Effector CD8-positive, alpha-beta T cell (primary cell): ENCODE measurements at regions not wholly inside any gene's neighbourhood (a gene's known extent, or its start where the extent isn't known, plus 50 kb on each side); places are given as distances from the start of the nearest gene placed in this dataset.

Experiments
- DNase-seq: peaks from one replicate; lab custom pipeline; 2025; lab: John Stamatoyannopoulos, UW

DNA sequence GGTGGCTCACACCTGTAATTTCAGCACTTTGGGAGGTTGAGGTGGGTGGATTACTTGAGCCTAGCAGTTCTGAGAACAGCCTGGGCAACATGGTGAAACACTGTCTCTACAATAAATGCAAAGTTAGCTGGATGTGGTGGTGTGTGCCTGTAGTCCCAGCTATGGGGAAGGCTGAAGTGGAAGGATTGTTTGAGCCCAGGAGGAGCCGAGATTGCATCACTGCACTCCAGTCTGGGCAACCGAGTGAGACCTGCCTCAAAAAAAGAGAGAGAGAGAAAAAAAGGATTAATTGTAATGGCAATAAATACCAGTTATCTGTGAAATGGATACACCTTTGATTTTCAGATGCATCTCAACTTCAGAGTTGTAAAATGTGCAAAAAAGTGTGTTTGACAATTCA, 58.8 kb downstream of the SPRY1 start:
- DNase-seq = no peak

DNA sequence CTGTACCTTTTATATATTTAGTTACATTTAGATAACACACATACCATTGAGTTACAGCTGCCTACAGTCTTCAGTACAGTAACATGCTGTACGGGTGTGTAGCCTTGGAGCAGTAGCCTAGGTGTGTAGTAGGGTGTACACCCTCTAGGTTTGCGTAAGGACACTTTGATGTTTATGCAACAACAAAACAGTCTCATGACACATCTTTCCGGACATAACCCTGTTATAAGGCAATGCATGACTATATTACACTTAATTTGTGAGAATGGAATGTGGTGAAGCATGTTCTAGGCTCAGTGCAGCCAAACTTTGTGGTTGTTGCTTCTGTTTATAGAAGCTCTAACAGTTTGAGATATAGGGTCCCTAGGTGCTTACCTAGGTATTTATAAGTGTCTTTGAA, 65.4 kb downstream of the SPRY1 start:
- no peak for DNase-seq

DNA sequence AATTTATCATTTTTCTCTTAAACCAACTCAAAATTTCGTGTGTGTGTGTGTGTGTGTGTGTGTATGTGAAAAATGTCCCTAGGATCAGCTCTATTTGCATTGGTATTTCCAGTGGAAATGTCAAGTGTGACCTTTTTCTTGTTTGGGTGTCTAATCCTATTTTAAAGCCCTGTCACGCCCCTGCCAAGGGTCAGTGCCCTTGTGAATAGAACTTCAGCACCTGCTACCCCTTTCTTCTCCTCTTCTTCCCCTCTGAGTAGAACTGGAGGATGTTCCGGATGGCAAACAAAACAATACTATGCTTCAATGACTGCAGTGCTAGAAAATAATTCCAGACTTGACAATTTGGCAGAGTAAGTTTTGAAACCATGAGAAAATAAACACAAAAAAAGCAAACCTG, 67.3 kb downstream of the SPRY1 start:
- DNase-seq = no peak

DNA sequence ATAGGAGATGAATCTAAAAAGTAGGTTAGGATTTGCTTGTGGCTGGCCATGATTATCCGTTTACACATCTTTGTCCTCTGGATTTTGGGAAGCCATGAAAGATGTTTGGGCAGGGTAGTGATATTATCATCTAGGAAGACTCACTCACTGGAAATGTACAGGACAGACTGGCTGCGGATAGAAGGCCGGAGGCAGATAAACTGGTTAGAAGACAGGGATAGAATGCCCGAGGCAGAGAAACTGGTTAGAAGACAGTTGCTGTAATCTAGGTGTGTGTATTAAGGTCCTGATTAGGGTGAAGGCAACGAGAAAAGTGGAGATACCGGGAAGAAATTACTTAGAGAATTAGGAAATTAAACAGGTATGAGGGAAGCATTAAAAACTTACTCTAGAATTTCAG, 68.8 kb downstream of the SPRY1 start:
- no peak for DNase-seq

DNA sequence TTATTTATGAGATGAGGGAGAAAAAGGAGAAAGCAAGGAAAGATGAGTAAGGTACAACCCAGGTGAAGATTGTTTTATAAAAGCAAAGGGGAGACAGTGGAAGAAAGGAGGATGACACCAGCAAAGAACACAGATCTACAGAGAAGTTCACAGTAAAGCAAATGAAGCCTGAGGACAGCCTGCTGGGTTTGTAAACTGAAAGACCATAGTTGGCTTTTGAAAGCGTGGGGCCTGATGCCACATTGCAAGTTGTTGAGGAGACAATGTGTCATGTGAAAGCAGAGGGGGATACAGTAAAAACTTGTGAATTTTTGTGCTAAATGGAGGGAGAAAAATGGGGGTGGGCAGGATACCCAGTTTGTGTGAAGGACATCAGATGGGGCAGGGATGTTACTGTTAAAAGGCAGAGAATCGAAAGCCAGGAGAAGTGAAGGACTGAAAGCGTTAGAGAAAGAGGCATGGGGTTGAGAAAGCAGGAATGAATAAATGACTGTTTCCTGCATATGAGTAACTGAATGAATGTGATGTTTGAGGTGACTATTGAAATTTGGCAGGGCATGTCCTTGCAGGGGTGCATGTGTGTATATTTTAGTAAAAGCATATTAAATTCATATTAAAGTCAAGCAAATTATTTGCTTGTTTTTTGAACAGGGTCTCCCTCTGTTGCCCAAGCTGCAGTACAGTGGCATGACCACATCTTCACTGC, 69.6 kb downstream of the SPRY1 start:
- DNase-seq = no peak

DNA sequence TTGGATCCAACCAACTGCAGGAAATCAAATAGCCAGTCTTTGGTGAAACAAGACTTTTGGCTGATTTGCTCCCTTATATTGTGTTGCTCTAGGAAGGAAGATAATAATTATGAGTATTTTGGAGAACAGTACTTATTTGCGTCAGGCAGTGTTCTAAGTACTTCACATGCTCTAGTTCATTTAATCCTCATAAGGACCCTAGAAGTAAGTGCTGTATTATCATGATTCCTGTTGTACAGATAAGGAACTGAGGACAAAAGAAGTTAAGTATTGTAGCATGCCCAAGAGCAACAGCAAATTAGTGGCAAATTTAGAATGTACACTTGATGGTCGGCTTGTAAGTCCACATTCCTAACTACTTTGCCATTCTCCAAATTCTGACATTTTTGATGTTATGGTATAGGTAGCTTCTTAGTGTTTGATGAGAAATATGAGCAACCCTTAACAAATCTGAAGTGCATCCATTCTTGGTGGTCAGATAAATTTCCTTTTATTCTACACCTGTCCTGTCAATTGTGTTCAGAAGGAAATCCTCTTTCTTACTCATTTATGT, 72.0 kb downstream of the SPRY1 start:
- DNase-seq = no peak

DNA sequence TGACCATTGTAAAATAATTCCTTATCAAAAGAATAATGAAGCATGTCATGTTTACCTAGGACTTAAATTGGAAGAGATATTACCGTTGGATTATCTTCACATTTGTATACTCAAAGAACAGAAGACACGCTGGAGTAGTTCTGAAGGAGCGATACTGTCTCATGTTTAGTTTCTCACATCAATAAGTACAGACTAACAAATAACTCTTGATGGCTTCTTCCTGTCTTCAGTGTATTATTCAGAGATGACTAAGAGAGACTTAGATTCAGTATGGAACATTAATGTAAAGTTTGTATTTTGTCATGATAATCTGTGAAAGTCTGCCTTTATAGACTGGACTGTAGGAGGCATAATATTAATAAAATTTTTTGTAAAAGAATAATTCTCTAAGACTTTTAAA, 72.7 kb downstream of the SPRY1 start:
- no peak for DNase-seq

DNA sequence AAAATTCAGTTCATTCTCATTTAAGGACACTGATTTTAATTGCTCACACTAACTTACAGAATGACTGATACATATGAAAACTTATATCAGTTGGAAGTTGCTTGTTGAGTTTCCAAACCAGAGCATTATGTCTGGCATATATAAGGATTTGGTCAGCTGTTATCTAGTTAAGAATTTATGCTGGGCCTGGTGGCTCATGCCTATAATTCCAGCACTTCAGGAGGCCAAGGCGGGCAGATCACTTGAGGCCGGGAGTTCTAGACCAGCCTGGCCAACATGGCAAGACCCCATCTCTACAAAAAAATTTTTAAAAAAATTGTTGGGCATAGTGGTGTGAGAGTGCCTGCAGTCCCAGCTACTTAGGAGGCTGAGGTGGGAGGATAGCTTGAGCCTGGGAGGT, 73.1 kb downstream of the SPRY1 start:
- DNase-seq = no peak

DNA sequence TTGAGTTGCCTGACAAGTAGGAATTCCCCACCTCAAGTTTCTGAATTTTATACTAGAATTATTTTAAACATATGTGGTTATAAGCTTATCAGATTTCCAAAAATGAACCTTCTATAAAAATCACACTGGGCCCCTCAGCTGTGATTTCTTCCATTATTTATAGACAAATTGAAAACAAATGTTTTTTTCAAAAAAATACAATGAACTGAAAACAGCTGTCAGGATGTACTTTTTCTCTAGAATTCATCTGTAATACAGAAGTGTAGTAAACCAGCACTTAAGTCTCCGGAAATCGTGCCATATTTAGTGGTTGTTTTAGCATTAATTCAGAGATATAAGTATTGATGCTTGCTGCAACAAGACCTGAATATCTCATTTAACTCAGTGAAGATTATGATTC, 74.0 kb downstream of the SPRY1 start:
- no peak for DNase-seq

DNA sequence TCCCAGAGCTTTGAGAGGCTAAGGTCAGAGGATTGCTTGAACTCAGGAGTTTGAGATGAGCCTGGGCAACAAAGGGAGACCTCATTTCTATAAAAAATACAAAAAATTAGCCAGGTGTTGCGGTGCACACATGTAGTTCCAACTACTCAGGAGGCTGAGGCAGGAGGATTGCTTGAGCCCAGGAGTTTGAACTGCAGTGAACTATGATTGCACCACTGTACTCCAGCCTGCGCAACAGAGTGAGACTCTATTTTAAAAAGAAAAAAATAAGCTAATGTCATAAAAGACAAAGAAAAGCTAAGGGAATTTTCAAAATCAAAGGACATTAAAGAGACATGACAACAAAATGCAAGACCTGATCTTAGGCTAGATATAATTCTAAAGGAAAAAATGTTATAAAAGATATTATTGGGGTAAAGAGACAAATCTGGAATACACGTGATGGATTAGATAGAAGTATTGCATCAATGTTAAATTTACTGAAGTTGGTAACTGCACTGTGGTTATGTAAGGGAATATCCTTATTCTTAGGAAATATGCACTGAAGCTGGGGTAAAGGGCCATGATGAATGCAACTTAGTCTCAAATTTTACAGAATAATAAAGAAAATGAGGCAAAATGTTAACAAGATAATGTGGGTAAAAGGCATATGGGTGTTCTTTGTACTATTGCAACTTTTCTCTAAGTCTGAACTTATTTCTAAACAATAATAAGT, 75.2 kb downstream of the SPRY1 start:
- no peak for DNase-seq

DNA sequence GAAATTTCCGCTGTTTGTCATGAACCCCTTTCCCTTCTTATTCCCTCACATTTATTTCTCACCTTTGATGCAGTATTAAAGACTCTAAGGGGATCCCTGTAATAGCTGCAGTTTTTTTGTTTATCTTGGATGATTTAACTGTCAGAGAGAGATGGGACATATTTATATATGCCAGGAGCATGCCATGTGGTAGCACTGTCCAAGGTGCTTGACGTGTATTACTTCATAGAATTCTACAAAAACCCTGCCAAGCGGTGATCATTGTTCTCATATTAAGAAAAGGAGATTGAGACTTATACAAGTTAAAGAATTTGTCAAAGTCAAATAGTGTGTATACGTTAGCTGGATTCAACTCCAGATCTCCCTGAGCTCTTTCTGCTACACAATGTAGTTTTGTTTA, 78.2 kb downstream of the SPRY1 start:
- no peak for DNase-seq

DNA sequence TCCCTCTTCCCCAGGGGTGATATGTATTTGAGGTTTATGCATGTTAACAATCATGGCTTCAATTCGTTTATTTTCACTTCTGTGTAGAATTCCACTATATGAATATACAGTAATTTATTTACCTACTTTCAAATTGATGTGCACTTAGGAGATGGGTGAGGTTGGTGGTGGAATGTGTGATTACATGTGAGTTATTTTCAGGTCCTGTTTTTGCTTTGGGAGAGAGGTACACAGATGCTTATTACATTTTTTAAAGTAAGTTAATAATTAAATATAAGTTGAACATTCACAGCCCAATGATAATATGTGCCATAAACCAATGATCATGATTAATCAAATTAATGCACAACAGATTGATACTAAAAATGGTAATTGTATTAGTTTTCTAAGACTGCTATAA, 79.5 kb downstream of the SPRY1 start:
- no peak for DNase-seq

DNA sequence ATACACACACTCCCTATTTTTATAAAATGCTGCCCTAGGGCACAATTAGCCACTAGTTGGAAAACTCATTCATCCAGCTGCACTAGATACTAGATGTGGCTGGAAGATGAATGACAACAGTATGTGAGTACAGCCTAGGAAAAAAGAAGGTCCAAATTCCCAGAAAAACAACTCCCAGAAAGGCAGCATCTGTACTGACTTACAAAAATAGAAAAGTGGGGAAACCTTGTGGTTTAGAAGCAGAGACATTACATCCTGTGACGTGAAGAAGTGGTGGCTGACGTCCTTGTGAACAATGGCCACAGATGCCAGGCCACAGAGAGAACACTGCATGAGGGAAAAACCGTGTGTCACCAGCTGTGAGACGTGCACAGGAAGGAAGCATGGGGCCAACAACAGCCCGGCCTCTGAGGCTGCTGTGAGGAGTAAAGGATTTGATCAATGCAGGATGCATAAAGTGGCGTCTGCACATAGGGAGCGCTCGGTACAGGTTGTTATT, 81.2 kb downstream of the SPRY1 start:
- peak; percentile 18 for DNase-seq

DNA sequence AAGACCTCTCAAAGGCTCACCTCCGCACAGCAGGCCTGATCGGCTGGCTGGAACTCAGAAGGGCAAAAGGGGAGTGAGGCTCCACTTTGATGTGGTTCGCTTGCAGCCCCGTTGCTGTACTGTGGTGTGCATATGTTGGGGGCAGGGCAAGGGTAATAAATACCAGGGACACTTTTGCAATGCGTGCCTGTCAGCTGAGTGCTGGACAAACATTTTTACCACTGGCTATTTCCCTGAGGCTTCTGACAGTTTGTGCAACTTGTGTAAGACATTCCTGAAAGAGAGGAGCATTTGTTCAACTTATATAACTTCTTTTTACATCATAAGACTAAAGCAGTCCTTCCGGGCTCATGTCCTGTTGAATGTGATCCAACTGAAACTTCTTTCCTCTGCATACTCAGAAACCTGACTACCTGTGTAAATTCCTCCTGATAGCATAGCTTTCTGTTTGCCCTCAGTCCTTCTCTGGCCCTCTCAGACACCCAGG, 82.3 kb downstream of the SPRY1 start:
- no peak for DNase-seq

DNA sequence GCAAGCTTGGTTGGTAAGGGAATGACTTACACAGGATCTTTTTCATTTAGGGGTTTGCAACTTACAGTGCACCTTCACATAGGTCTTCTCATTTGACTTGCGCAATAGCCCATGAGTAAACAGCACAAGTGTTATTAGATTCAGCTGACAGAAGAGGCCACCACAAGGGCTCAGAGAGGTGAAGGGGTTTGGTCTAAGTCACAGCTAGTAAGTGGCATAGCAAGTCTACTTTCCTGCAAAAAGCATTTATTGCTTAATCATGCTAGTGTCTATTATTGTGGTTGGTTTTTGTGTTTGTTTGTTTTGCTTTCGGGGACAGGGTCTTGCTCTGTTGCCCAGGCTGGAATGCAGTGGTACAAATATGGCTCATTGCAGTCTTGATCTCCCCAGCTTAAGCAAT, 83.3 kb downstream of the SPRY1 start:
- no peak for DNase-seq

DNA sequence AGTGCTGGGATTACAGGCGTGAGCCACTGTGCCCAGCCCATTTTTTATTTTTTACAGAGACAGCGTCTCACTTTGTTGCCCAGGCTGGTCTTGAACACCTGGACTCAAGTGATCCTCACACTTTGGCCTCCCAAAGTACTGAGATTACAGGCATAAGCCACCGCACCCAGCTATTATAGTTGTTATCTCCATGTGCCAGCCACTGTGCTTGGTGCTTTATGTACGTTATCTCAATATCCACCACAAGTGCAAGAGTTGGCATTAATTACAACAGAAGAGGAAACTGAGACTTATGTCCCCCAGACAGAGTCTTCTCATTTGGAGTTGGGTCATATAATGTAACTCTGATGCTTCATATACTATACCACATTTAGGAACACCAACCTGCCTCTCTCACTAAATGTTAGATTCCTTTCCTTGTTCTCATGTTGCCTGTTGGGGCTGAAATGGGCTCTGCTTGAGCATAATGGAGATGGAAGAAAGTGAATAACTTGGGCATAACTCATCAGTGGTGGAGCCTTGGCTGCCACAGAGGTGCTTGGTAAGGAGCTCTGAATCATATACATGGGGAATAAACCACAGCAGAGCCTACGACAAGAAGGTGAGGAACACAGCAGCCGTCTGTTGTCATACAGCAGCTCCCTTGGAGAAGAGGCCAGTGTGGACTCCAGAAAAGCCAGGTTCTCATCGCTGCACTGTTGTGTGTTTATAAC, 84.3 kb downstream of the SPRY1 start:
- DNase-seq = no peak

DNA sequence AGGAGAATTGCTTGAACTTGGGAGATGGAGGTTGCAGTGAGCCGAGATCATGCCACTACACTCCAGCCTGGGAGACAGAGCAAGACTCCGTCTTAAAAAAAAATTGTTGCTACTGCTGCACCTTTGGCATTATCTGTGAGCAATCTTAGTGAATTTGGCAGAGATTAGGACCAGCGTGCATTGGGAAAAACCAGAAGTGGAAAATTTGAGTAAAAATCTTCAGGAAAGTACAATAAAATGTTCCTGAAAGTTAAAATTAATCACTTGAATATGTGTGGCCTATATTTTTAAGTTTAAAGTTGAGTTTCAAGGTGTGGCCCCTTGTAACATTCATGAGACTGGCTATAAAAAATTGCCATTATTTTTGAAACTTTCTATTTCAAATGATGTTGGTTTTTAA, 85.1 kb downstream of the SPRY1 start:
- no peak for DNase-seq

DNA sequence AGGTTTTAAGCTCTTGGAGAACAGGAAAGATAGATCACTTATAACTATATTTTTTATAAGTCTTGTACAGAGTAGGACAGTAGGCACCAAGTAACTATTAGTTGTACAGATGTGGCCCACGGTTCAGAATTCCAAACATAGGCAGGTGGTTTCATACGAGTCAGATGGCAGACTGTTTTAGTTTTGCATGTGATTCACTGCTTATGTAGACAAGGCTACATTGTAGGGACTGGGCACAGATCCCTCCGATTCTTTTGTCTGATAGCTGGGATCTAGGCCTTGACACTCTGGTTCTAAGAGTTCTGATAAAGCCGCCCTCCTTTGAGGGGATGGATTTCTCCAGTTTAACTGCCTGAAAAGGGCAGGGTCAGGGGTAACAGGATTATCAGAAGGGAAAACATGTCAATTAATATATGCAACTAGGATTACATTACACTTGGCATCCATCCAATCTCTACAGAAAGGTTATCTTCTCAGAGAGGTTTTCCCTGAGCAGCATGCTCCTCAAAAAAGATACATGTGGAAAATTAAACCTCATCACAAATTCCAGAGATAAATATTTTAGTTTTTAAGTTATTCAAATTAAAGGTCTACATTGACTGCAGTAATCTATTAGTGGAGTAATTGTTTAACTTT, 87.8 kb downstream of the SPRY1 start:
- no peak for DNase-seq

DNA sequence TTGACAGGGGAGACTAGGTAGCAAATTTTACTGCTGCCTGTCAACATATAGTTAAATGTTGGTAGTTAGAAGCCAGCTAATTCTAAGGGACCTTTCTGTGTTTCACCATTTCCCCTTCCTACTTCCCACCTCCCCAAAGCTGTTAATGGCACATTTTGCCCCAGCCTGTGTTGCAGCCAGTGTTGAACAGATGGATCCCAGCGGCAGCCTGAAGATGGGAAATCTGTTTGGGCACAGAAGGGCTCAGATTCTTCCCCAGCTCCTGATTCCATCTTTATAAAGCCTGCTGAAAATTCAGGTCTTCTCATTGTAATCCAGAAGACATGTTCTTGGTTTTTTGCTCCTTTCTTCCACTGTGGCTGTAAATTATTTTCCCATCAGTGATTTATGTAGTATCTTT, 89.0 kb downstream of the SPRY1 start:
- DNase-seq = no peak

DNA sequence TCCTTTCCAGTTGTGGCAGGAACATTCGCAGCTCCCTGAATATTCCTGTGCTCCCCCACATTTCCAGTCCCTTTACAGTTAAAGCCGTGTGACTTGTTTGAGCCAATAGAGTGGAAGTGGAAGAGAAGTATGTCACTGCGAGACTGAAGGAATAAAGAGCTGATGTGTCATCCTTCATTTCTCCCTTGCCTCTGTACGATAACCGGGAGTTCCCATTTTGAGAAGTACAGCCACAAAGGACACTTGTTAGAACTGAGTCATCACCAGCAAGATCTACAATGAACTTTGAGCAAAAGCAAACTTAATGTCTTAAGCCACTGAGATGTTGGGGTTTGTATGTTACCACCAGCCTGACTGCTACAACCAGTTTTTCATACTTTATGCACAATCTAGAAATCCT, 92.3 kb downstream of the SPRY1 start:
- no peak for DNase-seq

DNA sequence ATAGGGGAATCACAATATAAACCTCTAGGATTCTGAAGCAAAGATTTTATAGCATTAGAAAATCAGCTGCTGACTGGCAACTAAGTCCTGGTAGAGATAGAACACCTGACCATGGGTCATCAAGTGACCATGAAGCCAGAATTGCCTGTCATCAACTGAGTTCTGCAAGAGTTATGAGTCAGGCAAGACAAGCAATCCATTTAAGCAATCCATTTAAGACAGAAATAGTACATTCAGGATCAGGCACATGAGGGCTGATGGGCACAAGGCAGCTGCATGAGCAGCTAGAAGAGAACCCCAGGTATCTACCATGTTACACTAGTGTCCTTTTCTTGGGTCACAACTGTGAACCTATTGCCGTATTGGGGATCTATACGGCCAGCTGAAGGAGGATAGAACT, 98.9 kb downstream of the SPRY1 start:
- DNase-seq = no peak

DNA sequence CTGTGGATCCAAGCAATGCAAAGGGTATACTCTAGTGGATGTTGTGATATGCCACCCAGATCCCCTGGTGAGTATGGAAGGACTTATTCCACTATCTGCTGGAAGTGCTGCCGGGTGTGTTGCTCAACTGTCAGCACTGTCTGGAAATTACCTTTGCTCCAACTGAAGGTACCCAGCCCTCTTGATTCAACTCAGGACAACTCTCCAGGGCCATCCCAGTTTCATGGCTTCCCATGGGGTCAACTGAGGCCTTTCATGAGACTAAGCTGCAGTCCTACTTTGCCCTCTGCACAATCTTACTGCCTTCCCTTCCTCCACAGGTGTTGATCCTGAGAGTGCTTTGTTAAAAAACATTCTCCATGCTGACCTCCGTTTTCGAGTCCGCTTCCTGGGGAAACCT, 99.8 kb downstream of the SPRY1 start:
- no peak for DNase-seq
